HuH-7.5 (cell line): ENCODE measurements at regions not wholly inside any gene's neighbourhood (a gene's known extent, or its start where the extent isn't known, plus 50 kb on each side); places are given as distances from the start of the nearest gene placed in this dataset.
"Not testable (repeated sequence)": the region's sequence is repeated elsewhere in the genome, so short reads cannot be mapped to it uniquely, and the experiment has no call there.

Experiments used
- DNase-seq: peaks from one replicate; pipeline ENCODE4 v3.0.0; 2011; ENCODE audit warnings: low spot score

DNA sequence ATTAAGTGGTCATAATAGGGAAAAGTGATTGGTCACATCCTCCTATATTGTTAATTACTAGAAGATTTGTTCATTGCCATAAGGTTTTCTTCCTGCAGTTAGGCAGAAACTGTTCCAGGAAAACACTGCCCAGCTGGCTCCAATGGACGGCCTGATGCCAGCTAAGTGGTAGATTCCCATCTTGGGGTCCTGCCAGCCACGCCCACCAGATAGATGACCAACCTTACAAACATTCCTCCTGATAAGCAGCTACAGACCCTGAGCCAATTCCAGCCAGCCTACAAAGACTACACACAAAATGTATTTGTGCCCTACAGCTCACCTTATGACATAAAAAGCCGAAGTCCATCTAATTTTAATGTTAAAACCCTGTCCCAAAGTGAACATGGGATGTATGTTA lies 685.9 kb upstream of the USP15 start:
- no peak for DNase-seq

DNA sequence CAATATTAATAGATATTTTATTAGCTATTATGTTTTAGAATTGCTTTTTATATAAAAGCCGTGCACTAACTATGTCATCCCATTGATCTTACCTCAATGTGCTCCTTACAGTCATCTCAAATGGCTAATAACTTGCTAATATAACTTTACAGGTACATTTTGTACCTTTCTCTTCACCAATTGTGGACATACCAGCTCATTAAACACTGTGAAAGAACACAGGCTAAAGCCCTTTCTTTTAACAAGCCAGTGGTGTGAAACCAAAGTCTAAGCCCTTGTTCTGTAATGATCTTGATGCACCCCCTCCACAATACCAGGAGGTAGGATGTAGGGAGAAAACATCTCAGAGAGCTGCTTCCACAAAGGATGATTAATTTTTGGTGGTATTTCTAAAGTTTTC lies 675.3 kb upstream of the USP15 start:
- DNase-seq, result no peak

DNA sequence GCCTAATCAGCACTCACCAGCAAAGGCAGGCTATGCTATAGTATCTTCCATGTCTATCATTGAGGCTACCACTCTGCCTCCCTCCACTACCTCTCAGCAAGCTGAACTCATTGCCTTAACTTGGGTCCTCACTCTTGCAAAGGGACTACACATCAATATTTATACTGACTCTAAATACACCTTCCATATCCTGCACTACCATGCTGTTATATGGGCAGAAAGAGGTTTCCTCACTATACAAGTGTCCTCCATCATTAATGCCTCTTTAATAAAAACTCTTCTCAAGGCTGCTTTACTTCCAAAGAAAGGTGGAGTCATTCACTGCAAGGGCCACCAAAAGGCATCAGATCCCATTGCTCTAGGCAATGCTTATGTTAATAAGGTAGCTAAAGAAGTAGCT lies 669.3 kb upstream of the USP15 start:
- DNase-seq, result not testable (repeated sequence)

DNA sequence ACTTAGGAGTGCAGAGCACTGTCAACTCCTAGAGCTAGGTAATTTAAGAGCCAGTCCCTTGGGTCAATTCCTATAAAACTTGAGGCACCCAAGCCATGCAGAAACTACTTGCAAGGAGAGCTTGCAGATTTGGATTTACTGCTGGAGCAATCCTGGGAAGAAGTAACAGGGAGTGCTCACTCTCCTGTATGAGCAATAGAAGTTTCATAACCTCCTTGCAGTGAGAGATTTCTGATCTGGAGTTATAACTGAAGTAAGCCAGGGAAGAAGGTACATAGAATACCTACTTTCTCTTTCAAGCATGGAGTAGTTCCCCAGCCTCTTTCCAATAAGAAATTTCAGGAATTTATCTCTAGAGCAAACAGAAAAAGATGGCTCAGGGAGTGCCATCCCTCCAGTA lies 650.1 kb upstream of the USP15 start:
- no peak for DNase-seq

DNA sequence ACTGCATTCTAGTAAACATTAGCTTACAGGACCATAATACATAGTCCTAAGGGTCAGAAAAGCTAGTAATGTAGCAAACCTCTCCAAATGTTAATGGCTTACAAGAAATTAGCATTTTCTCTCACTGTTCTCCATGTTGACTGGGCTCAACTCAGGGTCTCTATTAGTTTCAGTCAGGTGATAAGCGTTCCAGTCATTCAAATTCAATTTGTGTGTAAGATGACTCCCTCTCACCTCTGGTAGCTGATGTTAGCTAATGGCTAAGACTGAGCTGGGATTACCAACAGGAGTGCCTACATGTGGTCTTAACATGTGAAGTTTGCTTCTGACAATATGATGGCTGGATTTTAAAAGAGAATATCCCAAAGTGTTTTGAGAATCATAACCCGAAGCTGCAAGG lies 630.5 kb upstream of the USP15 start:
- DNase-seq, result no peak

DNA sequence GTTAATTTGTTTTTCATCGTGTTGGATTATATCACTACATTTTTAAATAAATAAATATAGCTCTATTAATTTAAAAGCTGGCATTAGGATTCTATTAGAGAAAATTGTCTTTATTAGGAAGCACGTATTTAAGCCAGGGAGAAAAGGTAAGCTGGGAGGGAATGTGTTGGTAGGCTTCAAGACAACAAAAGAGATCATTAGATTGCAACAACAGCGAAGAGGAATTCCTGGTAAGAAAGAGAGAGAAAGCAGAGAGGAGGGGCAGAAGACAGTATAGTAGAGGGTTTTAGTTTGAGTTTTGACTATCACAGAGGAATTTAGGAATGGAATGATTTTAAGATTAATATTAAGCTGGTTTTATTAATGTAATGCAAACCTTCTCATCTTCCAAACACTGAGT lies 613.6 kb upstream of the USP15 start:
- no peak for DNase-seq

DNA sequence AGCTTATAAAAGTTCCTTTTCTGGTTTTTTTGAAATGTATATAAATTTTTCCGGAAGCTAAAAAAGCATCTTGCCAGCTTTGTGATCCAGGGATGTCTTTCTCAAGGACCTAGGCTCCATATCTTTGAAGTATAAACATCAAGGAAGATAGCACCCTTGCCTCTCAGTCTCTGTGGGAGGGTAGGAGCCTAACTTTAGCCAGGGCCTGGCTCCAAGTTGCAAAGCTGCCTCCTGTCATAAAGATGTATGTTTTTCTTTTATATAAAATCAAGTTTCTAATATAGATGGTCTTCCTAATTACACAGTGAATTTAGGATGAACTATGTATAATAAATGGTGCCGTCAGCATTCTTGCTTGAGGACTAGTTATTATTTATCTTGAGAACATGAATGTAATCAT lies 612.6 kb upstream of the USP15 start:
- no peak for DNase-seq

DNA sequence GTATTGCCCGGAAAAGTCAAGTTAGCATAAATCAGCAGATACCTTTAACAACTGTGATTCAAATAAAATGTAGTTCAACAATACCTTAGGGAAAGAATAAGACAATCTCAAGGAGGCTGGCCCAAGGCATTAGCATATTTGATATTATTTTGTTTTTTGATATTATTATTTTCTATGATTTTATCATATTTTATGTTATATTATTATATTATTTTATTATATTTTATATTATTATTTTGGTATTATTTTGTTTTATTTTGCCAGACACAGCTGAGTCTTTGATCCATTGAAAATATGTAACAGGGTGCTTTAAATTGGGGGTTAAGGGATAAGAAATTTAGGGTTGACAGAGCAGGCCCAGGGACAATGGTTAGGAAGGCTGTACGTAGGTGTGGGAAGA lies 607.9 kb upstream of the USP15 start:
- DNase-seq, result no peak

DNA sequence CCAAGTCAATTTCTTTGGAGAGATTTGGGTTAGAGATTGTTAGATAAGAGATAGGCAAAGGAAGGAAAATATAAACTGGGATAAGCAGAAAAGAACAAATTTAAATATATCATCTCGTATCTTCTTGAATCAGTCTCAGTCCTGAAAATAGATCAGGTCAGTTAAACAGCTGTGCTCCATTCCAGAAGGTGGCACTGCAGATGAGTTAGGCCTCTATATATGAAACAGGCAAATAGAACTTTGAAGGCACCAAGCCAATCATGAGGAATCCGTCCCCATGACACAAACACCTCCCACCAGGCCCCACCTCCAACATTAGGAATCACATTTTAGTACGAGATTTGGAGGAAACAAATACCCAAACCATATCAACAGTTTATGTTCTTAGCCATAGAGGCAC lies 605.5 kb upstream of the USP15 start:
- no peak for DNase-seq

DNA sequence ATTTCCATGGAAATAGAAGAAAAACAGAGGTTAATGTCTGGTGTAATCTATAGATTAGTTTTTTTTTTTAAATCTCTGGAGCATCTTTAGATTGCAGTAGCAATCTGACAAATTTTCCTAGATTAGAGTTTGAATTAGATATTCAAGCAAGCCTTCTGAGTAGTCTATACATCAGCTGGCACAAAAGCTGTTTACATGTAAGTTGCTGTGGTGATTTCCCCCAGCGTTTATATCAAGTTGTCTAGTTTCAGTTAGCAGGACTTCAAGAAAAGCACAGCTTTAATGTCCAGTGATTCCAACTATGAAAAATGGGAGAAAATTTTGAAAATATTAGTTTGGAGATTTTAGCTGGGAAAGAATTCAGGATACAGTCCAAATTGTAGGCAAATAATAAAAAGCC lies 605.0 kb upstream of the USP15 start:
- no peak for DNase-seq

DNA sequence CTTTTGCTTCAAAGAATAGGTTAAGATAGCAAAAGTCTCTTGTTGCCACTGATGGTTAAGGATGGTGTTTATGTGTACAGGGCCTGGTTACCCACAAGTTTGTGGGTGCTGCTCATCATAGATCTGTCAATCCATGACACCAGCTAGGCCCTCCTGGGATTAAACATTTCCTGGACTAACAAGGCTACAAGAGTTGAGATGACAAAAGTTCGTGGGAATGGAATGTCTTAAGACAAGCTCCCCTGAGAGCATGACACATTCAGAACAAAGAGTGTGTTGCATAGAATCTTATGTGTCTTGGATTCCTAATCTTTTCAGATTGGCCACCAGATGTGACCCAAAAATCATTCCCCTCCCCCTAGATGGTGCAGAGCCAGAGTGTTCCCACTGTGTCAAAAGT lies 592.5 kb upstream of the USP15 start:
- DNase-seq, result no peak

DNA sequence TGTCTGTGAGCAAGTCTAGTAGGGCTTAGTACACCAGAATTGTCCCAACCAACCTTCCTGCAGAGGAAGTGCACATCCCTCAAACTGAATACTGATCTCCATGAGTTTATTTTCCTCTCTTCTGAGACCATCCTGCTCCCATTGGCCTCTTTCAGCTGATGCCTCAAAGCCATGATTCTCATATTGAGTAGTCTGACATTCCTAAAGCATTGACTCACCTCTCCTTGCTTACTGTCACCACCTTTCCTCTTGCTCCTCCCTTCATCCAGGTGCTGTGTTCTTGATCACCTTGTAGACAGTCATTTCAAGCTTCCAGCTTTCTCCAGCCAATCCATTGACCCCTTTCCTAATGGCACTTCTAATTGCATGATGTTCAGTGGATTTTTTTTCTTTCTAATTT lies 583.7 kb upstream of the USP15 start:
- no peak for DNase-seq

DNA sequence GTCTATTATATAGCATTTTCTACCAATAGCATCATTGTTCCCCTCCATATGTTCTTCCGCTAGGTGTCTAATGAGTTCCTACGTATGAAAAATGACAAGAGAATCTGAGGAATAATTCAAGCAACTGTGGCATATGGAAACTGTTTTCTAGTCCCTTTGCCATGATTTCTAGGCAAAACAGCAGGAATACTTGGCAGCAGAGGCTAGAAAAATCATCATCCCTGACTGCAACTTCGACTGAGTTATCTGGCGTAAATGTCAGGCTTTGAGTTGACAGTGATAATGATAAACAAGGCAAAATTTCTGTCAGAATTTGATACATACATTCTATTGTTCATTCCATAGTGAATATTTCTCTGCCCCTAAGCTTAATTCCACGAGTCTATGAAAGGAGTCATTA lies 572.8 kb upstream of the USP15 start:
- DNase-seq, result no peak

DNA sequence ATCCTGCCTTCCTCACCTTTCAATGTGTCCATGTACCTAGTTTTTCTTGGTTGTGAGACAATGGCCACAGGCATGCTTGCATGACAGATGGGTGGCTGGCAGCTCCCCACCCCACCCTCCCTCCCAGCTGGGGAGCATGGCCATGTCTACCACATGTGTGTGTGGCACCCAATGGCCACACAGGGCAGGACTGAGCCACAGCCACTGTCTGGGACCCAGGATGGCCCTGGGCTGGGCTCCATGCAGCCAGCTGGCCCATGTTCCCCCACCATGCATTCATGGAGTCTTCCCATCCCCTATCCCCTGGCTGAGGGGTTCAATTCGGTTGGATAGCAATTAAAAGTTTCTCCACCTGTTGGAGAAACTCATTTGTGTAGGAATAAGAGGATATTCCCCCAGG lies 566.0 kb upstream of the USP15 start:
- no peak for DNase-seq

DNA sequence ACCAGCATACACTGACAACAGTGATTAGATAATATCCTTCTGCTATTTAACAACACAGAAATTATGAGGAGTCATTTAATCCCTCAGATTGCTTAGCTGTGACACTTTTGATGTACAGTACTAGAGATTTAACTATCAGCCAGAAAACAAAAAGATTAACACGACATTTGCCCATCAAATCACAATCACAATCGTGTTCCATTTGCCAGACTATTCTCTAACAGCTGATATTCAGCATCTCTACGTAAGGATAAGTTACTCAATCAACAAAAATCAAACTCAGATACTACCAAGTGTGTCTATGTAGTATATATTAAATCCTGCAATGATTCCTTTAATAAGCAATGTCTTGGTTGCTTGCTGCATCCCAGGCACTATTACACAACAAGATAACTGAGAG lies 558.7 kb upstream of the USP15 start:
- DNase-seq, result no peak

DNA sequence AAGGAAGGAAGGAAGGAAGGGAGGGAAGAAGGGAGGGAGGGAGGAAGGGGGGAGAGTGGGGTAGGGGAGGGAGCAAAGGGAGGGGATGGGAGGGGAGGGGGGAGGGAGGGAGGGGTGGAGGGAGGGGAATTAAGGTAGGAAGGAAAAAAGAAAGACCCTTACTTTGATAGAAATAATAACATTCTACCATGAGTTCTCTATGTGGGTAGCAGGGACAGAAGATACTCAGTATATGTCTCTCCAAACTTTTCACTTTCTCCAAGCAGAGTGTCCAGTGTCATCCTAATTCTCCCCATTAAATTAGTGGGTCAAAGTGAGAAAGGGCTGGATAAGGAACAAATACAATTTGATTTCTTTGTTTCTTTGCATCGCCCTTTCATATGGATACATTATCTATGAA lies 553.4 kb upstream of the USP15 start:
- no peak for DNase-seq

DNA sequence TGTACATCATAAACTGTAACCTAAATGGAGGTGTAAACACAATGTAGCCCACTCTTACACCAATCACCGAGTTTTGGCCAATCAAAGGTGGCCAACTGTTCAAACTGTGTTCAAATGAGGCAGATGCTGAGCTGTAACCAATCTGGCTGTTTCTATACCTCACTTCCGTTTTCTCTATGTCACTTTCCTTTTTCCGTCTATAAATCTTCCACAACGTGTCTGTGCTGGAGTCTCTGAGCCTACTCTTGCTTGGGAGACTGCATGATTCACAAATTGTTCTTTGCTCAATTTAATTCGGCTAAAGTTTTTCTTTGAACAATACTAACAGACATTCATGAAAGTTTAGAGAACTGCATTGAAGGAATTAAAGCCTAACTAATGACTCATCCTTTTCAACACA lies 547.1 kb upstream of the USP15 start:
- DNase-seq, result no peak

DNA sequence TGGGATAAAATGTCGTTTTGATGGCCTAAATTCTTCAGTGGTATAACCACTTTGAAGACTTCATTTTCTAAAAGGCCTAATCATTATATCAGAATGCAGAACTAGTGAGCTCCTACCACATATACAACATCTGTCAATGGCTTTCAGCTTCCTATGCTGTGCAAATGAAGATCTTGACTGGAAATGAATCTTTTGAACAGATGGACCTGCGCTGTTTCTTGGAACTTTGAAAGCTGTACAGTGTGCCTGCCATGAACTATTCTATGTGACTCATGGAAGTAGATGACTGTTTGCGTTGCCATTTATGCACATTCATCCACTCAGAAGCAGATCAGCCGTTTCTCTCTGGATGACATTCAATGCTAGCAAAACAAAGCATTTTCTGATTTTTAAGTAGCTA lies 542.2 kb upstream of the USP15 start:
- no peak for DNase-seq

DNA sequence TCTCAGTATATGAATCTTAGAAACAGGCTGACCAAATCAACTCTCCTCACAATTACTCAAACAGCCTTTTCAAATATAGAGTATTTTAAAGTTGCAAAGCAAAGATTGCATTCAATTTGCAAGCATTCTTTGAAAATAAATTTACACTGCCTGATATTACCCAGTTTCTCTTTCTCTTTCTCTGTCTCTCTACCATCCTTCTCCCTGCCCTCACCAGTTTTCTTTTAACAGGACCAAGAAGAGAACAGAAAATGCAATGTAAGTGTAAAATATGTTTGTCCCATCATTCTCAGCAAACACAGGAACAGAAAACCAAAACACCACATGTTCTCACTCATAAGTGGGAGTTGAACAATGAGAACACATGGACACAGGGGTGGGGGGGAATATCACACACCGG lies 520.3 kb upstream of the USP15 start:
- DNase-seq, result no peak

DNA sequence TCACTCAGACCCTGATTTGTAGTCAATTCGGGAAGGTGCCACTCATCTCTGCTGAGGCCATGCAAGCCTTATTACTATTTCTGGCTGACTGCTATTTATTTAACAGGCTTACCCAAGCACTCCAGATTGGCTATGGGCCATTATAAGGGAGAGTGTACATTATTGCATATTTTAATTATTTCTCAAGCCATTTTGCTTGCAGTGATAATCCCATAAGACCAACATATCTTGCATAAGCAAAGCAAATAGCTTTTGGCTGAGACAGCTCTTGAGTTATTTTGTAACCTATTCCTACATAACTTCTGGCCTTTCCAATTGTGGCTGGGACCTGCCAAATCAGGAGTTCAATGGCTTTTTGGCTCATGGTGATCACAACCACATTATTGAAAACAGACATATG lies 509.6 kb upstream of the USP15 start:
- no peak for DNase-seq

DNA sequence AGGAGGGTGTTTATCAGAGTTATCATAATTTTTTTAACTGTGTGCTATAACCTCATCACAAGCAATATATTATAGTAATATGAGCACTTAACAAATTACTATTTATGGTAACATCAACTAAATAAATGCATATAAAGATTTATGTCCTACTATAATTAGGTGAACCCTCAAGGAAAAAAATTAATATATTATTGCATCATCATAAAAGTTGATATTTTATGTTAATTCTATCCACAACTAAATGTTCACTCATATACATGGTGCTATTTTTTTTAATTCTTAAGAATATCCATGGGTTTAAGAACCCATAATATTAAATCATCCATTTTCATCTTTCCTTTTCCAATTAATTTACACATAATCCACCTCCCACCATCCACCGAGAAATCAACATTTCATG lies 506.0 kb upstream of the USP15 start:
- no peak for DNase-seq

DNA sequence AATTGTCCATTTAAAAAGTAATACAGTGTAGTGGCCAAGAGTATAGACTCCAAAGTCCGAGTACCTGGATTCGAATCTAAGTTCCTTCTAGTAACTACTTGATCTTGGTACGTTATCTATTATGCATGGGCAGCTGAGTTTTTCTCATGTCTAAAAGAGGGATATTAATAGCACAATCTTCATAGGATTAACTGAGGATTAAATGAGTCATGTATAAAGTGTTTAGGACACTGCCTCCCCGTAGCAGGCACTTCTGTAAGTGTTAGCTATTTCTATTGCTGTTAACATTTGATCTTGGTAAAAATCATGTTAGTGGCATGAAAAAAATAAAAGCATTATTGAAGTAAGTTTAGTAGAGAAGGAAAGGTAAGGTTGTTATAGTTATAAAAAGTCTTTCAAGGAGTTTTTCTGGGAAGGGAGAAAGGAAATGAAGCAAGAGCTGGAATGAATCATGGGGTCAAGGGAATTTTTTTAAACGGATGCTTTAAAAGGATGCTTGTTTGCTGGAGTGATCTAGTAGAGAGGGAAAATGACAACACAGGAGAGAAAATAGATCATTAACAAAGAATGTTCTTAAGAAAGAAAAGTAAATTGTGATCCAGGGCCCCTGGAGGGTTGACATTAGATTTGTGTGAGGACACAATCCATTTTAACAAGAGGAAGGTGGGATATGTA lies 502.2 kb upstream of the USP15 start:
- DNase-seq, result no peak

DNA sequence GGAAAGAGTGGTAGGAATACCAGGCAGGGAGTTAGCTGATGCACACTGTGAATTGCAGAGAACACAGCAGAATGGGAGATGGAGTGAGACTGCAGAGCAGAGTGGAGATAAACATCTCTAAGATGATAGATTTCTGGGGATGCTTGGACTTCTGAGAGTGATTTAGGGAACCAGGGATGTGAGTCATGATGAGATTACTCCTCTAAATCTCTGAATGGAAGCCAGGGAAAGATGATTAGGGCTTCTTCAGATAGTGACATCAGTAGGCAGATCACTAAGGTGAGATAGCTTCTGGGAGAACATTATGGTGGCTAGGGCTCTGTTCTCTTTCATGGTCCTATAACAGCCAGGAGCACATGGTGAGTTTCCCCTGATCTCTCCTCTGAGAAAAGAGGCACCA lies 501.5 kb upstream of the USP15 start:
- no peak for DNase-seq

DNA sequence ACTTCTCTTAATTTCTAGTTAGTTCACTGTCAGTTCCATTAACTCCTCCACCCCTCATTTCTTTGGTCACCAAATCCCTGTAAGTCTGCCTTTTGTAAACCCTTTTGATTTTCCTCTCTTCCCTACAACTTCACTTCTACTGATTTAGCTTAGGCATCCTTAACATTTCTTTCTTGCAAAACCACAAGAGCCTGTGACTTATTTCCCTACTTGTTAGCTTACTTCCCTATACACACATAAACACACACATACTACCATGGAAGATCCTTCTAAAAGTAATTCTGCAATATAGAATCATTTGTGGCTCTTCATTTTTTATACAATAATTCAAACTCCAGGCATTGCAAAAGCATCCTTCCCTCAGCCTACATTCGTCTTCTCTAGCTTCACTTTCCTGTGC lies 494.3 kb upstream of the USP15 start:
- no peak for DNase-seq

DNA sequence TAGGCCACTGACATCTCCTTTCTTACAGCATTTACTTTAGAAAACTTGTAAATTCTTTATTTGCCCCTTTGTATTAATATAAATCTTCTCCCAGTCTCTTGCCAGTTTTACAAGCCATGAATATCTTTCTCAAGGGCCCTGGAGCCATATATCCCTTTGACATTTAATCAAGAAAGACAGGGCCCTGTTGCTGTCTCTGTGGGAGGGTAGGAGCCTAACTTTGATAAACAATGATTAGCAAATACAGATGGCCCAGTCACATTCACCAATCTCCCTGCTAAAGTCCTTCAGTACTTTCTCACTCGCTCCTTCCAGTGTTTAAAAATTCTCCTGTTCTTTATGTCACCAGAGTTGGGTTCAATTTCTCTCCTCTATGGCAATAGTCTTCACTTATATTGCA lies 479.8 kb upstream of the USP15 start:
- DNase-seq, result no peak
